ENCODE measurements at regions not wholly inside any gene's neighbourhood (a gene's known extent, or its start where the extent isn't known, plus 50 kb on each side); places are given as distances from the start of the nearest gene placed in this dataset.
"Not testable (repeated sequence)": the region's sequence is repeated elsewhere in the genome, so short reads cannot be mapped to it uniquely, and the experiment has no call there.

DNA sequence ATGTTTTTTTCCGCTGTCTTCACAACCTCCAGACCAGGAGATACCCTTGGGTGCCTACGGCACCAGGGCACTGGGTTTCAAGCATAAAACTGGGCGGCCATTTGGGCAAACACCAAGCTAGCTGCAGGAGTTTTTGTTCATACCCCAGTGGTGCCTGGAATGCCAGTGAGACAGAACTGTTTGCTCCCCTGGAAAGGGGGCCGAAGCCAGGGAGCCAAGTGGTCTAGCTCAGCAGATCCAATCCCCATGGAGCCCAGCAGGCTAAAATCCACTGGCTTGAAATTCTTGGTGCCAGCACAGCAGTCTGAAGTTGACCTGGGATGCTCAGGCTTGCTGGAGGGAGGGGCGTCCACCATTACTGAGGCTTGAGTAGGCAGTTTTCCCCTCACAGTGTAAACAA lies 265.3 kb upstream of the ZEB2 start:
- TF ChIP-seq, protein P1, sequence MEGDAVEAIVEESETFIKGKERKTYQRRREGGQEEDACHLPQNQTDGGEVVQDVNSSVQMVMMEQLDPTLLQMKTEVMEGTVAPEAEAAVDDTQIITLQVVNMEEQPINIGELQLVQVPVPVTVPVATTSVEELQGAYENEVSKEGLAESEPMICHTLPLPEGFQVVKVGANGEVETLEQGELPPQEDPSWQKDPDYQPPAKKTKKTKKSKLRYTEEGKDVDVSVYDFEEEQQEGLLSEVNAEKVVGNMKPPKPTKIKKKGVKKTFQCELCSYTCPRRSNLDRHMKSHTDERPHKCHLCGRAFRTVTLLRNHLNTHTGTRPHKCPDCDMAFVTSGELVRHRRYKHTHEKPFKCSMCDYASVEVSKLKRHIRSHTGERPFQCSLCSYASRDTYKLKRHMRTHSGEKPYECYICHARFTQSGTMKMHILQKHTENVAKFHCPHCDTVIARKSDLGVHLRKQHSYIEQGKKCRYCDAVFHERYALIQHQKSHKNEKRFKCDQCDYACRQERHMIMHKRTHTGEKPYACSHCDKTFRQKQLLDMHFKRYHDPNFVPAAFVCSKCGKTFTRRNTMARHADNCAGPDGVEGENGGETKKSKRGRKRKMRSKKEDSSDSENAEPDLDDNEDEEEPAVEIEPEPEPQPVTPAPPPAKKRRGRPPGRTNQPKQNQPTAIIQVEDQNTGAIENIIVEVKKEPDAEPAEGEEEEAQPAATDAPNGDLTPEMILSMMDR (IDR thresholded peaks at IDR 0.05; ENCODE audit: control insufficient read depth, extremely low read depth, insufficient read depth): no peak
- no peak for DNase-seq (ENCODE audit: low read depth)
- H3K4me3 ChIP-seq (ENCODE audit: low read depth, low read length): no peak overlapping the region

DNA sequence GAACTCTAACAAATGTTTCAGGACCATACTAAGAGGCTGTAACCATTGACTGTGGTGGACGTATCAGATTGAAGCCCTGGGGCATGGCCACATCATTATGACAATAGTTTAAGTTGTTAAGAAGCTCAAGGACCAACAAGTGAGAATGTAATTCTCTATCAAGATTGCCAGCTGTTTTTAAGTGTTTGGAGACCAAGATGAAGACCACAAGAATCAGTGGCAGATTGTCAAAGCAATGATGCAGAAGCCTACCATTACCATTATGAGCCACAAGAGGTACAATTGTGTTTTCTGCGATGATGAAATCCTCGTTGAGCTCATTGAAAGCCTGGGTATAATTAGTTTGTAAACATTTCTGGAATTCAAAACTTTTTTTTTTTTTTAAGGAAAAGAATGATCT lies 261.1 kb upstream of the ZEB2 start:
- no peak for DNase-seq (ENCODE audit: low read depth)
- TF ChIP-seq, protein P1 (IDR thresholded peaks at IDR 0.05; ENCODE audit: control insufficient read depth, extremely low read depth, insufficient read depth): no peak
- H3K4me3 ChIP-seq (ENCODE audit: low read depth, low read length): no peak overlapping the region

DNA sequence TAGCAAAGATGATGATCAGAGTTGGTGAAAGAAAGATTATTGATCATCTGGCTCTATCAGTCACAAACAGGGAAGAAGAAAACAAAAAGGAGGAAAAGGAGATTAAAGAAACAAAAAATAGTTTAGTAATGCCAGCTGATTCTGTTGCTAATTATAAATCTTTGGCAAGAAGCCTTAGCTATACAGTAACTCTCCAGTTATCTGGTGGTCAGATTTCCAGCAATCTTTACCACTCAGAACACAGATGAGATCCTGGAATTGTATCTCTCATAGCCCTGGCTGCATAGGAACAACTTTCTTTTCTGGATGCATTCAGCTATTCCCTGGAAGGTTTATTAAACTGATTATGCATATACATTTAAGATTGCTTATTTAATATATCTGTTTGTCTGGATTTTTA lies 256.8 kb upstream of the ZEB2 start:
- no peak overlapping the region for H3K4me3 ChIP-seq (ENCODE audit: low read depth, low read length)
- DNase-seq (ENCODE audit: low read depth): no peak
- TF ChIP-seq, protein P1 (IDR thresholded peaks at IDR 0.05; ENCODE audit: control insufficient read depth, extremely low read depth, insufficient read depth): no peak

DNA sequence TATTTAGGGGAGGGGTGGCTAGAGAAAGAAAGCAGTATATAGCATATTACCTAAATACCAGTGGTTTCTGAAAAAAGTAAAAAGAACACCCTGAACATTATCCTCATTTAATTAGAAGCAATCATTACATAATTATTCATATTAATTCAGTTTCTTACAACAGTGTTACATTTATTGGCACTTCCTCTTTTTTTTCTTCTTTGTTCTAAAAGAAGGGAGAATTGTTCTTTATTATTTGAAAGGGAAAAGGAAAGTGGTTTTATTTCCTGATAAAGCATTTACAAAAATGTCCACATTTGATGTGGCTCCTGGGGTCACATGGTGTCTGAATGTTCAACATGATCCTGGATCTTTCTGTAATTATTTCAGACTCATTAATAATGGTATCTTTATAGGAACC lies 254.9 kb upstream of the ZEB2 start:
- DNase-seq (ENCODE audit: low read depth): no peak
- H3K4me3 ChIP-seq (ENCODE audit: low read depth, low read length): no peak overlapping the region
- TF ChIP-seq, protein P1 (IDR thresholded peaks at IDR 0.05; ENCODE audit: control insufficient read depth, extremely low read depth, insufficient read depth): no peak

DNA sequence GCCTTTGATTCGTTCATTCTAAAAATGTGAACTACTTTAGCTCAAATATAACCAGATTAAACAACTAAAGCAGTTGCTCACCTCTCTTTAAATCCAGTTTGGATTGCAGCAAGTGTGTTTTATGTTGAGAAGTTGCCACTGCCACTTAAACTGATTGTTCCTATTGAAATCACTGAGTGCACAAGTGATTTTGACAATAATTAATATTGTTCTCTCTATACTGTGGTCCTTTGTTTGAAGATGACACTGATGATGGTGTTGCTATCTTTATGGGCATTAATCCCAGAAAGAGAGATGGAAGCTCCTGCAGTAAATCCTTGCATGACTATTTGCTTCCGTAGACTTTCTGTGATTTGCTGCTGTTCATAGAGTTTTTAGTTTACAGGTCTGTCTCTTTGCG lies 251.4 kb upstream of the ZEB2 start:
- TF ChIP-seq, protein P1 (IDR thresholded peaks at IDR 0.05; ENCODE audit: control insufficient read depth, extremely low read depth, insufficient read depth): no peak
- H3K4me3 ChIP-seq (ENCODE audit: low read depth, low read length): no peak overlapping the region
- DNase-seq (ENCODE audit: low read depth): no peak

DNA sequence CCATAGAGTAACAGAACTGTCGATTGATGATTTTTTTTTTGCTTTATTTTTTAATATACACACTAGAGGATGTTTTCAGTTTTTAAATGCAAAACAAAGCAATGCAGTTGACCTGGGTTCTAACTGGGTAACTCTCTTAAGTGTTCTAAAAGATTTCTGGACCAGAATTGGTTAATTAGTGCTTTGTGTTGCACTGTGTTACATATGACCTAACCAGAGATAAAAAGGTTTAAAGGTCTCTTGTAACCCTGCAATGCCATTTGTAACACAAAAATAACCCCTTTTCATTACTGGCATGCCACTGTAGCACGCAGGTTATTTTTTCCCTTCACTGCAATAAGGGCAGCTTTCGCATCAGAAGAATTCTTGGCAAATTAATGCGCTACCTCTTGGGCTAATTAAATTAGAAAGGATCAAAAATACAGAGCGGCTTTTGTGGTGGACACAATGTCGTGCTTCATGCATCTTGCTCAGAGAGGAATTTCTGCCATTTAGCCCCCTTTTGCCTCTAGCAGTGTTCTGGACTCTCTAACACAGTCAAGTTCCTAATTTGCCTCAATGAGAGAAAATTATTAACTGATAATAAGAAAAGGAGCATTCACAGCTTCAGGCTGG lies 250.8 kb upstream of the ZEB2 start:
- TF ChIP-seq, protein P1 (IDR thresholded peaks at IDR 0.05; ENCODE audit: control insufficient read depth, extremely low read depth, insufficient read depth): no peak
- DNase-seq (ENCODE audit: low read depth): no peak
- H3K4me3 ChIP-seq (ENCODE audit: low read depth, low read length): no peak overlapping the region

DNA sequence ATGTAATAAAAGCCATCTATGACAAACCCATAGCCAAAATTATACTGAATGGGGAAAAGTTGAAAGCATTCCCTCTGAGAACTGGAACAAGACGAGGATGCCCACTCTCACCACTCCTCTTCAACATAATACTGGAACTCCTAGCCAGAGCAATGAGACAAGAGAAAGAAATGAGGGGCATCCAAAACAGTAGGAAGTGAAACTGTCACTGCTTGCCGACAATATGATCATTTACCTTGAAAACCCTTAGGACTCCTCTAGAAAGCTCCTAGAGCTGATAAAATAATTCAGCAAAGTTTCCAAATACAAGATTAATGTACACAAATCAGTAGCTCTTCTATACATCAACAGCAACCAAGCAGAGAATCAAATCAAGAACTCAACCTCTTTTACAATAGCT lies 241.0 kb upstream of the ZEB2 start:
- H3K4me3 ChIP-seq (ENCODE audit: low read depth, low read length); DNase-seq (ENCODE audit: low read depth): not testable (repeated sequence)
